ENCODE measurements at regions not wholly inside any gene's neighbourhood (a gene's known extent, or its start where the extent isn't known, plus 50 kb on each side); places are given as distances from the start of the nearest gene placed in this dataset.

- TF ChIP-seq CTCF (IDR thresholded peaks at IDR 0.05) = no peak
- no peak for TF ChIP-seq POLR2A (IDR thresholded peaks at IDR 0.05)
Measured at GRCh38 chr9:100879884-100880283, 148.6 kb upstream of the PLPPR1 start.

Measured in breast epithelium (tissue), 3 donors.